HG03571 (cell line): ENCODE measurements at regions not wholly inside any gene's neighbourhood (a gene's known extent, or its start where the extent isn't known, plus 50 kb on each side); places are given as distances from the start of the nearest gene placed in this dataset.
"Not testable (repeated sequence)": the region's sequence is repeated elsewhere in the genome, so short reads cannot be mapped to it uniquely, and the experiment has no call there.

Source experiments
- ATAC-seq: cut with Tn5 transposase; IDR thresholded peaks from one replicate; pipeline ENCODE4 v1.9.1; 2021; ENCODE audit not compliant: unreplicated experiment

DNA sequence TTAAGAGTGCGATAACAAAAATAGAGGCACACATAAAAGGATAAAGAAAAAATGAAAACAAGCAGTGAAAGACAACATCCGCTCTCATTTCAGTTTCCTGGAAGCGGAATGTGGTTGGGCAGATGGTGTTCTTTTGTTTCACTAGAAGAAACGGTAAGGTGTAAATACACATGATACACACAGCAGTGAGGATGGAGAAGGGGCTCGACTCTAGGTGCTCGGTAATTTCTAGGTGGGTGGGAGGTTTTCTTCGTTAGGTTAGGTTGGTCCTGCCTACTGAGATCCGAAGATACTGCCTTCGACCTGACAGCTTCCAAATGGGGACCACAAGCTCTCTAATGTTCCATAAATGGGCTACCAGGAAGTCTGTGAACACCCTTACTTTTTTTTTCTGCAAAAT, 1082.5 kb downstream of the BCL11B start:
- ATAC-seq = no peak

DNA sequence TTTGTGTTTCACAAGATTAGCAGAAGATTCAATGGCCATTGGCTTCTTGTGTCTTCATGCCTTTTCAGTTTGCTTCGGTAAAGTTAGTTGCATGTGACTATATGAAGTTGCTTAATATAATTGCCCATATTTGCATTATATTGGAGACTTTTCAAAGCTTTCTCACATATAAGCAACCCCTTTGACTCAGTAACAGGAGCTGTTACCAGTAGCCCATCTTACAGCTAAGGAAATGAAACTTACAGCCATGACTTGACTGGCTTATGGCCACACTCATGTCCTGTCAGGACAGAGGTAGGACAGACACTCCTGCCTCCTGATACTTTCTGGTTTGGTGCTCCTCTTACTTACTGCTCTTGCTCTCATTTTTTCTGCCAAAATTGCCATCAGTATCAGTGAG, 1082.1 kb downstream of the BCL11B start:
- no peak for ATAC-seq

DNA sequence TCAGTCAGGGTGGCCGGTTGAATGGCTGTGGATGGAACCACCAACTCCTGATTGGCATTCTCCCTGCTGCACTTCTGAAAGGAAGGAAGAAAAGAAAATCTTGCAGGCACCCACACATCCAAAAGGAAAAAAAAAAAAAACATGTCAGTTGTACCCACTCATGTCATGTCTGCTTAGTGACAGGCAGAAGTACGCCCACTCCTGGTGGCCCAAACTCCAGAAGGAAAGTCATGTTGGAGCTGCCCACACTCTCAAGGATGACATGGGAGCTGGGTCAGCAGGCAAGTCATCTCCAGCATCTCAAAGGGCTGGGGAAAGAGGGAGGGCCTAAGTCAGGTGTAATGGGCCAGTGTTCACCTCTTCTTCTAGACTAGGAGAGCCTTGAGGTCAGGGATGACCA, 1079.1 kb downstream of the BCL11B start:
- ATAC-seq = no peak

DNA sequence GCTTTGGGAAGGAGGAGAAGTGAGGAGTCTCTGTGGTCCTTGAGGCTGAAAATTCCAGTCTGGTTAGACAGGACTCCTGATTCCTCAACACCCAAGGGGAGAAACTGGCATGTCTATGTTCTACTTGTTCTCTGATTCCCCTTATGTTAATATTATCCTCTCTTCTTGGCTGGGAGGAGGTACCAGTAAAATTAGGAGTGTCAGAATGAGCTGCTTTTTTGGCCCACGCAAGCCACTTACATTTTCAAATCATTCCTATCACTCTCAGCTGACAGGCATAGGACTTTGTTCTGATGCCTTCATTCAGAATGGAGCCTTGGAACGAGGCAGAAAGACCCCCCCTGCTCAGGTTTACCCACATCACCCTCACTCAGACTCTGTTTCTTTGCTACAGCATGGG, 1077.2 kb downstream of the BCL11B start:
- ATAC-seq = no peak

DNA sequence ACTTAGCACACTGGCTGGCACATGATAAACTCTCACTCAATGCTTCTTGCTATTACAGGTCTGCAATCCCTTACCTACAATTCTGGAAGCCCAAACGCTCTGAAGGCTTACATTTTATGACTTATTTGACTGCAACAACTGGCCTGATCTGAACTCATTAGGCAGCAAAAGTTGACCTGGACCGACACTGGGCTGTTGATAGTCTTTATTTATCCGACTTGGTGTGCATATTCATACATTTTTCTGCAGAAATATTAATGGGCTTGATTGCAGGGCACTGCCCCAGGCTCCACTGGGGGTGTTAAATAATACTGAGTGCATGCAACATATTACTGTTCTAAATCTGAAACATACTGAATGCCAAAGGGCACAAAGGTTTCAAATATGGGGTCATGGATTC, 1076.7 kb downstream of the BCL11B start:
- ATAC-seq = no peak

DNA sequence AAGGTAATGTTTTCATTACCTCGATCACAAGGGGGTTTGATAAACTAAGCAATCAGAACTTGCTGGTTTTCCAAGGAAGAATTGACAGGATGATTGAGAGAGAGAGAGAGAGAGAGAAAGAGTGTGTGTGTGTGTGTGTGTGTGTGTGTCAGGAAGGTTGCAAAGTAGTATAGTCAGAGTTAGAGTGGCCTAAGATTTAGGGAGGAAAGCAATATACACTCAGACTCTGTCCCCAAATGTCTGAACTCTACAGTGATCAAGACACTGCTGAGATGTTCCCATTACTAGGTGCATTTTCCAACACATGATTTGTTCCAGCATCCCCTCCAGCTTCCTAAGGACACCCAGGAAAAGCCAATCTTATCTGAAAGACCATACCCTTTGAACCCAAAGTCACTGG, 1074.1 kb downstream of the BCL11B start:
- no peak for ATAC-seq

DNA sequence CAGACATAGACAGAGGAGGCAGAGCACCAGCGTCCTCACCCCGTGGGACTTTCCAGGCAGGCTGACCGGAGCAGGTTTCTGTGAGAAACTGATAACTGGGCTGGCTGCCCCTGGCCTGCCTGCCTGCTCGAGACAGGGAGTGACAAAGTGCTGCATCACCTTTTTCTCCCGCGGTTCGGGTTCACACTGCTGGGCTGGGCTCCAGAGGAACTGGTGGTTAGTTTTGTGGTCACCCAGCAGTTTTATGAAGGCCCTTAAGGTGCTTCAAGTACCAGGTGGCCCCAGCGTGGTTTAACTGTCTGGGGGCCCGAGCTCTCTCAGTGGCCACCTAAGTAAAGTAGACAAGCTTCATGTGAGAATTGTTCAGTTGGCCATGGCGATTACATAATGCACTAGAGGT, 1073.6 kb downstream of the BCL11B start:
- ATAC-seq = no peak

DNA sequence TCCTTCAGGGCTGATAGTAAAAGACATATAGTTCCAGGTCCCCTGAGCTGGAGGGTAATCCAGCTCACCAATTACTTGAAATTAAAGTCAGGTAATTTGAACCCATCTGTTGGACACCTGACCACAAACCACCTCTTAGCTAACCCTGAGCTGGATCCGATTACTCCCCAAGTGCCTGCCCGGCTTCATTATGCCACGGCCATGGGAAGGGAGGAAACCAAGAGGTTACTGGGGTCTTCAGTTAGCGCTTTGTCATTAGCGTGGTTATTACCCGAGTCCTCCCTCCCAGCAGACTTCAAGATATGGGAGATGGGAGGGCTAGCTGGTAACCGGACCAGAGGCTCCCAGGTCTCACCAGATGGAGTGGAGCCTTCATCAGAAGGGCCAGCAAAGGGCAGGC, 1071.4 kb downstream of the BCL11B start:
- no peak for ATAC-seq

DNA sequence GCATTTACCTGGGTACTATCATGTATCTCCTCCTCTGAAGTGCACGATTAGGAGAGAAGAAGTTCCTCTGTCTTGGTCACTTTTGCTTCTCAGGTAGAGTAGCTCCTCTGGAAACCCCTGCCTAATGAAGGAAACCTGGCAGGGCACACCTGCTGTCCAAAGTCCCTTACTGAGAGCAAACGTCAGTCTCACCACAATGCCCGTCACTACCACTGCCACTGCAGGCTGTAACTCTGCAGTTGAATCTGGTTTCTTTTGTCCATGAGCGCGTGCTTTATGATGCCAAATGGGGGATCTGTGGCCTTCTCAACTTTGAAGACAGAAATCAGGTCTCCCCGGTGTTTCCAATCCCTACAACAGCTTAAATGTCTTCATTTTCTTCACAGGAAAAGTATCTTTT, 1068.6 kb downstream of the BCL11B start:
- no peak for ATAC-seq

DNA sequence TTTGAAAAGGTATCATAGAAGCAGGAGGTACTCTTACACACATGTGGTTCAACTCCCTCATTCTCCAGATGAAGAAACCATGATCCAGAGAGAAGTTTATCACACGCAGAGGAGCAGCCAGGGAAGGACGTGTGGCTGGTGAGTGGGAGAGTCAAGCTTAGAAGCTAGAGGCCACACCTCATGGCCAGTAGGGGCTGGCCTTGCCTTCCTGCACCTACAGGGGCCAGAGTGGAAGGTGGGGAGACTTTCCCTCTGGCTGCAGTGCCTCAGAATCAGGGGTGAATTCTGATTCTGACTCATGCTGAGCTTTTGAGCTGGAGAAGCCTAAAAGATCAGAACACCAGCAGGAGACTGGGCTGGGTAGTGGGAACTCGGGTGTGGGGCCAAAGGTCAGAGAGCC, 1067.9 kb downstream of the BCL11B start:
- no peak for ATAC-seq

DNA sequence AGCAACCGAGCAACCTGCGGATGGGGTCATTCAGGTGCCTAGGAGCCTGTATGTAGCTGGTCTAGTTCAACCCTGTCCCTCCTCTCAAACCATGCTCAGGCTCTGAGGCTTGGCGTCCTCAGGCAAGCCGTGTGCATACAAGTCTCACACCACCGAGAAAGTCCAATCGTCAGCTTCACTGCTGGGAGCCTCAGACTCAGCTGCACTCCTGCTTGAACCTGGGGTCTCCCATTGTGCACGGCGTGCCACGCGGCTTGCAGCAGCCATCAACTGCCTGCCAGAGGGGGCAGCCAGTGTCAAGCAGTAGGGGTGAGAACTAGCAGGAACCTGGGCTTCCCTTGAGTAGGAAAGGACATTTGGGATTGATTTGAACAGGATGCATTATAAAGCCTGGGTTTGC, 1064.6 kb downstream of the BCL11B start:
- ATAC-seq = no peak

DNA sequence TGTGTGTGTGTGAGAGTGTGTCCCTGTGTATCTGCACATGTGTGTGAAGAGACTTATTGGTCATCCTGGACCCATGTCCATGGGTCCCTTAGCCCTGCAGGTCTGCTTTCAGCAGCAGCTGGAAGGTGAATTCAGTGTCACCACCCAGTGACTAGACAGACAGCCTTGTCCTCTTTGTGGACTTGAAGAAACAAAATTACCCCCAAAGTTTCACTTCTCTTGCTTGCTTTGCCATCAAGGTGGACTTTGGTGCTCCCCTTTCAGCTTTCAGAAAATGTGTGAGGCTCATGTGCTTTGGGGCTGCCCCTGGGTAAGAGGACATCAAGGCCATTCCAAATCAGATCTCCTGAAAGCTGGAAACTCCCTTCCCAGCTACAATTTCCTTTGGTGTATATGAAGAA, 1063.8 kb downstream of the BCL11B start:
- ATAC-seq = no peak

DNA sequence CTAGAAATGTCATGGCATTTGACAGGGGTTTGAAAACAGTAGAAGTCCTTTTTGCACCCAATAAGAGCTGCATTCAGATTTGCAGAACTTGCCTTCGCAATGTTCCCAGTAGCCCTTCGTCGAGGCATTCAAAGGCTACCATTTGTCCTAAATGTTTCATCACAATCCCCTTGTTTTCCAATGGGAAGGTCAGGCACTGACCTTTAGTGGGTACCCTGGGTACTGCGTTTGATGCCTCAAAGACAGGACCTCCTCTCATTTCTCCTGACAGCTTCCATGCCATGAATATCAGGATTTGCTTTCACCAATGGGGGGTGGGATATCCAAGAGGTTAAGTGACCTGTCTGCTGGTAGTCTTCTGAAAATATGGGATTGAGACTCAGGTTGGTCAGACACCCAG, 1063.1 kb downstream of the BCL11B start:
- ATAC-seq = no peak

DNA sequence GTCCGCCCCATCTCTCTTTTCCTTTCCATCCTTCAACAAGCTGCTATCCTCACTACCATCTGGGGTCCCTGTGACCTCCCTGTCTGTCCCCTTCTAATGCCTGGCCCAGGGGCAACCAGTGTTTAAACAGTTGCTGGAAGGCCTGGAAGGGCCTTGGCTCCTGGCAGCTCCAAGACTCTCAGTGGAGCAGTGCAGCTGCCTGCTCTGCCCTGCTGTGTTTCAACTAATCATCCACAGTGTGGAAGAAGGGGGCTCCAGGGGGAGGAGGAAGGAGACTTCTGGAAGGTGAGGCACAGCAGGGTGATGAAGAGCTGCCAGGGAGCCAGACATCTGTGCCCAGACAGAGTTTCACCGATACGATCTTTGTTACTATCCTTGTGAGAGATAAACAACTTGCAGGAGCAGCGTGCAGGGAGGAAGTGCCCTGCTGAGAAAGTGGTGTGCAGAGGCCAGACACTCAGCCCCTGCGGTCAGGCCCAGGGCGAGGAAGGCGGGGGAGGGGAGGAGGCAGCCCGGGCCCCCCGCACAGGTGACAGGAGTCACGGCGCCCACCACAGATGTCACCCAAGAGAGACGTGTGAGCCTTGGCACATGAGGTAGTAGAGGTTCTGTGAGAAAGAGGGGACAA, 1061.8 kb downstream of the BCL11B start:
- ATAC-seq = no peak

DNA sequence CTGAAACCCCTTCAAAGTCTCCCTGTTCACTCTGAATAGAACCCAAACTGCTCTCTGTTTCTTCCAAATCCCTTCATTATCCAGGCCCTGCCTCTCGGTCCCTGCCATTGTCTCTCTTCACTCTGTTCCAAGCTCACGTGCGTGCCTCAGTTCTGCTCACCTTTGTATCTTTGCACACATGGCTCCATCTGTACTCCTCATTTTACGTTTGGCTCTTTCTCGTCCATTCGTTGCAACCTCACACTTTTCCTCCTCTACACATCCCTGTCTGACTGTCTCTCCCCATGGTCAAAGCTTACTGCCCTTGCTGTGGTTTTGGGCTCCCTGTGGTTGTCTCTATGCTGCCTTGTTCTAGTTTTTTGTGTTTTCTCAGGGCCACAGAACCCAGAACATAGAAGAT, 1054.5 kb downstream of the BCL11B start:
- no peak for ATAC-seq

DNA sequence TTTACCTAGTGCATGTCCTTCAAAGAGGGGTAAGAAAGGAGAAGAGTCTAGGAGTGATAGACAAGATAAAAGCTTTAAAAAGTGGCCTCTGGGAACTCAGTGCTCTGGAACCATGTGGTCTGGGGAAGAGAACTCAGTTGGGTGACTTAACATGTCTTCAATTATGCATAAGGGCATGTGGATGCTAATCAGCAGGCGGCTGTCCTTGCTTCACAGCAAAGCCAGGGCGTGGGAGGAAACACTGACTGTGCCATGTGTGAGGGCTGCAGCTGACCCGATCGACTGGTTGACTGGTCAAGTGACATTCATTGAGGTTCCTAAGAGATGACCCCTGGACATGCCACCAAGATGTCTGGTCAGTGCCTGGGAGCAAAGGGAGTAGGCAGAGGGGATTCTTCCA, 1053.8 kb downstream of the BCL11B start:
- no peak for ATAC-seq

DNA sequence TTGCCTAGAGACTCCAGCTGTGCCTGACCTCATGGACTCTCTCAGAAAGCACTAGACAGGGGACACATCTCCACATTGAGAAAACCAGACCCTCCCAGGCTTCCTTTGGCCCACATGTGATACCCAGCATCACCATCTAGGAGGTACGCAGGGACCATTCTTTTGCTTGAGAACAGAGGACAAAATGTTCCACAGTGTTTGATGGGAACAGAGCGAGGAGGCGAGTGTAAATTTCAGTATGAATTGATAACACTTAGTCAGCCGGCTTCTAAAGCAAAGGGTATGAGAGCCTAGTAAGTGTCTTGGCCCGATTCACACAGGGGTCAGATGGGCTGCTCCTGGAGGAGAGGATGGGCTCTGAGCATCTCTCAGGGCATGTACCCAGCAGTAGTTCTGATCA, 1052.4 kb downstream of the BCL11B start:
- ATAC-seq = no peak

DNA sequence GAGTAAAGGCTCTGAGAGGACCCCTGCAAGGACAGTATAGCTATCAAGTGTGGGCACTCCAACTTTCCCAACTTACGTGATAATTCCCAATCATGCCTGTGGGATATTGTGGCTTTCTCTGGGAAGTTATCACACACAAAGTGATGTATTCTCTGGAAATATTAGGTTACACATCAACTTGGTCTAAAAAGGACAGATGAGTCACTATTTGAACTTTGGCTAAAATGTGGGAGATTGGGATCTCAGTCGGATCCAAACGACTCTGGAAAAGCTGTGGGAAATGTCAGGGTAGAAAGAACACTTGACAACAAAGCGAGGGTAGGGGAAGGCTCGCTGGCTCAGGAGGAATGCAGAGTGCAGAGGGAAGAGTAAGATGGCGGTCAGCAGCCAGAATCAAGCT, 1048.9 kb downstream of the BCL11B start:
- ATAC-seq = no peak

DNA sequence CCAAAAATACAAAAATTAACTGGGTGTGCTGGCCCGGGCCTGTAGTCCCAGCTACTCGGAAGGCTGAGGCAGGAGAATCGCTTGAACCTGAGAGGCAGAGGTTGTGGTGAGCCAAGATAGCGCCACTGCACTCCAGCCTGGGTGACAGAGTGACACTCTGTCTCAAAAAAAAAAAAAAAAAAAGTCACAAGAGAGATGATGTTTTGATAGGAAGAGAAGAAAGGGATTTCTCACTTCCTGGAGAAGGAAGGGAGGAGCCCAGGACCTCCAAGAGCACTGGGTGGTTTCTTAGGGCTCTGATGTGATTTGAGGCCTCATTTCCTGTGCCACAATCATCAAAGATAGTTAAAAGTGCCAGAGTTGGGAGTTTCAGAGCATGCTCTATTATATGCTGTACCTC, 1048.3 kb downstream of the BCL11B start:
- not testable (repeated sequence) for ATAC-seq

DNA sequence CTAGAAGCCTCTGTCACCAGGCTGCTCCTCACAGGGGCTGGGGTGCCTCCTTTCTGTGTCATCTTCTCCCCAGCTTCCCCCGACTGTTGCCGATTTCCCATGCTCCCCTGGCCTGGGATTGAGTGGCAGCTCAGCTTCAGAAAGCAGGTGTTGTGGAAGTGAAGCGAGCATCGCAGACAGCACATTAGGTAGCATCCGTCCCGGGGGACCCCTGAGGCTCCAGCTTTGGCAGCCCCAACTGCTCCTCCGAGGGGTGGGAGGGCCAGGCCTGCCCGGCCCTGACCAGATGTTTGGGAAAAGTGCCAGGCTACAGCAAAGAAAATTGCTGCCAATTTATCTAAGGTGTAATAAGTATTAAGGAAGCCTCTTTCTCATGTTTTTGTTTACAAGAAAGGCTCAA, 1045.6 kb downstream of the BCL11B start:
- ATAC-seq = no peak

DNA sequence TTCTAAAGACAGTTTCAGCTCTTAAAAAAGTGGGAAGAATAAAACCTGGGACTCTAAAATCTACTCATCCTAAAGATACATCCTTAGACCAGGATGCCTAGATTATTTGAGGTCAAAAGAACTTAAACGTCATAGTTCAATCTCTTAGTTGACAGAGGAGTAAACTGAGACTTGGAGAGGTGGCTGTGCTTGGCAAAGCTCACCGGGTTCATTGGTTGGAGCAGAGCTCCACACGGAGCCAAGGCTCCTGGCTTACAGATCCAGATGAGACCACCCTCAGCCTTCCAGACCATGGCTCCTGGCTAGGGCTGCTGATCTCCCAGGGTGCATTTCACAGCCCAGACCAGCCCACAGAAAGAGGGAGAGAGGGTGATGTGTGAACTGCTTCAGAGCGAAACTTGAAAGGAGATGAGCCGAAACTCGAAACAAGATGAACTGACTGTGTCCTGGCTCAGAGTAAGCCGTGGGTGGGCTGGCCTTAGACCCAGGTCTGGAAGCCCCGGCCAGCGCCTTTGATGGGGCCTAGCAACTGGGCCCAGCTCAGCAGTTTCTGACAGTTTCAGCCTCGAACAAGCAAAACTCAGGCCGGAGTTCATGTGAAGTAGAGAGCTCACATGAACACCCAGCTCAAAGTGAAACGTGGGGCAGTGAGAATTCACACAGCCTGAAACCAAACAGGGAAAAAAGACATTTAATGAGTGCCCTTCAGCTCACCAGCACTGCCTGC, 1044.8 kb downstream of the BCL11B start:
- ATAC-seq = no peak

DNA sequence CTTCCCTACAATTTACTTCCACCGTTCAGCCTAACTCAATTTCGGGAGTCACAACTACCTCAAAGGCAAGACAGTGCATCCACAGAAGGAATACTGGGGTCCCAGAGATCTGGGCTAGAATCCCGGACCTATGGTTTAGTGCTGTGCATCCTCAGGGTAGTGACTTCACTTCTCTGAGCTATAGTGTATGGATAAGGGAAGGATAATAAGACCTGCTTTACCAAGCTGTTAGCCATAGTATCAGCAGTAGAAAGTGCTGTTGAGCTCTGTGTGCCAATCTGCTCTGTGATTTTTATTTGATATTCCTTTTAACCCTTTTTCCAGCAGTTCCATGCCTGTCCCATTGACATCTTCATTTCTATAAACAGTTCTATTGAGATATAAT, 1044.3 kb downstream of the BCL11B start:
- ATAC-seq = no peak
